ENCODE measurements at regions not wholly inside any gene's neighbourhood (a gene's known extent, or its start where the extent isn't known, plus 50 kb on each side); places are given as distances from the start of the nearest gene placed in this dataset.

- Histone ChIP-seq H3K4me1 (ENCODE audit: insufficient read depth, low read length) (no peaks in the 10 kb centered on the region), H3K4me3 (ENCODE audit: low read length) (no peak overlapping the region), H3K9ac (ENCODE audit: low read depth, low read length) (no peak overlapping the region), H3K36me3 (ENCODE audit: insufficient read depth, low read length) (no peaks in the 10 kb centered on the region), H3K9me3 (ENCODE audit: insufficient read depth, low read depth, low read length) (no peaks in the 10 kb centered on the region), H3K27me3 (ENCODE audit: insufficient read depth, low read length) (no peaks in the 10 kb centered on the region), H3K27ac (ENCODE audit: low read depth, low read length) (no peak overlapping the region)
- 92% methylated on average over 6 of the region's 6 CpGs for WGBS
Measured at GRCh38 chr2:42879121-42879705, 86.8 kb upstream of the HAAO start.

GRCh38 chr2:42878581-42878980, 86.2 kb upstream of the HAAO start:
- no peaks in the 10 kb centered on the region for H3K9me3 ChIP-seq (ENCODE audit: insufficient read depth, low read depth, low read length)
- no peaks in the 10 kb centered on the region for H3K4me1 ChIP-seq (ENCODE audit: insufficient read depth, low read length)
- no peak overlapping the region for H3K27ac ChIP-seq (ENCODE audit: low read depth, low read length)
- no peak overlapping the region for H3K4me3 ChIP-seq (ENCODE audit: low read length)
- no peaks in the 10 kb centered on the region for H3K27me3 ChIP-seq (ENCODE audit: insufficient read depth, low read length)
- no peak overlapping the region for H3K9ac ChIP-seq (ENCODE audit: low read depth, low read length)
- 91% methylated on average over 4 of the region's 4 CpGs for WGBS
- no peaks in the 10 kb centered on the region for H3K36me3 ChIP-seq (ENCODE audit: insufficient read depth, low read length)

DNA sequence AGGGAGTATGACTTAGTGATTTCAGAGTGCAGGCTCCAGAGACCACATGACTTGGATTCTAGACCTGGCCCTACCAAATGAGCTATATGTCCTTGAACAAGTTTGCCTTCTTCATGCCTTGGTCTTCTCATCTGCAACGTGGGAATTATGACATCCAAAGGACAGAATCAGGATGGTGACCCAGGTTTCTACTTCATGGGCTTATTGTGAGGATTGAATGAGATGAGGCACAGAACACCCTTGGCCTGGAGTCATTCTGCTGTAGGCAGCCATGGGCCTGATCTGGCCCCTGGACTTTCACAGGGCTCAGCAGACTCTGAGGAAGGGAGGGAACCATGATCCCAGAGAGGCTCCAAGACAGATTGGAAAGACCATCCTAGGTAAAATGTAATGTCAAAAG, 85.6 kb upstream of the HAAO start:
- H3K27me3 ChIP-seq (ENCODE audit: insufficient read depth, low read length): no peaks in the 10 kb centered on the region
- 98% methylated on average over 1 of the region's 1 CpG for WGBS
- H3K4me1 ChIP-seq (ENCODE audit: insufficient read depth, low read length): no peaks in the 10 kb centered on the region
- no peak overlapping the region for H3K4me3 ChIP-seq (ENCODE audit: low read length)
- H3K9me3 ChIP-seq (ENCODE audit: insufficient read depth, low read depth, low read length): no peaks in the 10 kb centered on the region
- H3K27ac ChIP-seq (ENCODE audit: low read depth, low read length): no peak overlapping the region
- no peaks in the 10 kb centered on the region for H3K36me3 ChIP-seq (ENCODE audit: insufficient read depth, low read length)
- no peak overlapping the region for H3K9ac ChIP-seq (ENCODE audit: low read depth, low read length)

GRCh38 chr2:42877511-42877910, 85.1 kb upstream of the HAAO start:
- H3K4me1 ChIP-seq (ENCODE audit: insufficient read depth, low read length): no peaks in the 10 kb centered on the region
- 94% methylated on average over 3 of the region's 3 CpGs for WGBS

DNA sequence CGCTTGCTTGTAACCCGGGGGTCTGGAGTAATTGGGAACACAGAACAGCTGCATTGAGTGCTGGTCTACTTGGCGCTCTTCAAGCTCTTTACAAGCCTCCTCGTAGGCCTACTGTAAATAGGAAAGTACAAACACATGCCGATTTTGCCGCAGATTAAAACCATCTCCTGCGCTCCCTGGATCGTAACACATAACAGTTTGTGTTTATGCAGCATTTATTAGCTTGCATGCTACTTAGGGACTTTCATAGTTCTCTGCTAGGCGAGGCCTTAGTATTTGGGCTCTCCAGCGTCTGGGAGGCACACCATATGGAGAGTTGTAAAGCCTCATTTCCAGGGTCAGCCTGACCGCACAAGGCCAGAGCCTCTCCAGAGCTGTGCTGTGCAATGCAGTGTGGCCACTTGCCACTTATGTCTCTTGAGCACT, 84.0 kb upstream of the HAAO start:
- Histone ChIP-seq H3K27ac (ENCODE audit: low read depth, low read length) (no peak overlapping the region), H3K27me3 (ENCODE audit: insufficient read depth, low read length) (no peaks in the 10 kb centered on the region), H3K4me1 (ENCODE audit: insufficient read depth, low read length) (no peaks in the 10 kb centered on the region), H3K9ac (ENCODE audit: low read depth, low read length) (no peak overlapping the region), H3K4me3 (ENCODE audit: low read length) (no peak overlapping the region), H3K9me3 (ENCODE audit: insufficient read depth, low read depth, low read length) (no peaks in the 10 kb centered on the region), H3K36me3 (ENCODE audit: insufficient read depth, low read length) (no peaks in the 10 kb centered on the region)
- WGBS: 93% methylated on average over 11 of the region's 11 CpGs

More at GRCh38 chr2:42877511-42877910, 85.1 kb upstream of the HAAO start:
- Histone ChIP-seq H3K9me3 (ENCODE audit: insufficient read depth, low read depth, low read length) (no peaks in the 10 kb centered on the region), H3K9ac (ENCODE audit: low read depth, low read length) (no peak overlapping the region), H3K27ac (ENCODE audit: low read depth, low read length) (no peak overlapping the region), H3K36me3 (ENCODE audit: insufficient read depth, low read length) (no peaks in the 10 kb centered on the region), H3K27me3 (ENCODE audit: insufficient read depth, low read length) (no peaks in the 10 kb centered on the region), H3K4me3 (ENCODE audit: low read length) (no peak overlapping the region)

GRCh38 chr2:42875880-42876279, 83.5 kb upstream of the HAAO start:
- H3K4me1 ChIP-seq (ENCODE audit: insufficient read depth, low read length): no peaks in the 10 kb centered on the region
- no peak overlapping the region for H3K27ac ChIP-seq (ENCODE audit: low read depth, low read length)
- H3K9ac ChIP-seq (ENCODE audit: low read depth, low read length): no peak overlapping the region
- H3K4me3 ChIP-seq (ENCODE audit: low read length): no peak overlapping the region
- no peaks in the 10 kb centered on the region for H3K36me3 ChIP-seq (ENCODE audit: insufficient read depth, low read length)
- H3K9me3 ChIP-seq (ENCODE audit: insufficient read depth, low read depth, low read length): no peaks in the 10 kb centered on the region
- H3K27me3 ChIP-seq (ENCODE audit: insufficient read depth, low read length): no peaks in the 10 kb centered on the region
- WGBS: 80% methylated on average over 3 of the region's 3 CpGs

DNA sequence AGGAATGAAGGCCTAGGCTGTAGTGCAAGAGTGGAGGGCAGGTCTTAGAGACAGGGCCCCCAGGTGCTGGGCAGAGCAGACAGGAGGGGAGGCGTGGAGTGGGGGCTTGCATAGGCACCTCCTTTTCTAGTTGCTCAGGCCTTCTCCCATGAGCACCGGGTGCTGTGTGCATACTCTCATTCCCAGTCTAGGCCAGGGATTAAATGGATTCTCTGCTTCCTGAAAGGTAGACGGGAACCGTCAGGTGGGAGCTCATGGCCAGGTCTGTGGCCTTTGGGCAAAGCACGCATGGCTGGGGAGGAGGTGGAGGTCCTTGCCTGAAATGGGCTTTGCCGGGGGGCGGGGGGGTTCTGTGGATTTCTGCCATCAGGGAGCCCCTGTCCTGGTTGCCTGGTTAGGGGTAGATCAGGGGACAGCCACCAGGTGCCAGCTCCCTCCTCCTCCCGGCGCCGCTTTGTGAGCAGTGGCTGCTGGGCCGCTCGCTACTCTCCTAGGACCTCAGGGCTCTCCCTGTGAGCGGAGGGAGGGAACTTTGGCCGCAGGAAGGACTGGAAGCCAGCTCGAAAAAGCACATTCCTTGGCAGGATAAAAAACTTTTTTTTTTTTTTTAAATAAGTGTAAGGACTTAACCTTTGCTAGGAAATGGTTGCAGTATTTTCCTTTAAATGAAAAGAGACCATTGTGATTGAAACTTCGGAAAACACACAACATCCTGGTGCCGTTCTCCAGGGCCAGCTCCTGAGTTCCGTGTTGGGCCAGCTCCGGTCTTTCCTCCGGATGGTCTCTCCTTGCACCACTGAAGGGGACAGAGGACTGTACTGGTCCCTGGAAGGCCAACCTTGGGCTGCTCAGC, 82.8 kb upstream of the HAAO start:
- Histone ChIP-seq H3K36me3 (ENCODE audit: insufficient read depth, low read length) (no peaks in the 10 kb centered on the region), H3K9ac (ENCODE audit: low read depth, low read length) (no peak overlapping the region), H3K27me3 (ENCODE audit: insufficient read depth, low read length) (no peaks in the 10 kb centered on the region), H3K9me3 (ENCODE audit: insufficient read depth, low read depth, low read length) (no peaks in the 10 kb centered on the region), H3K27ac (ENCODE audit: low read depth, low read length) (no peak overlapping the region), H3K4me1 (ENCODE audit: insufficient read depth, low read length) (no peaks in the 10 kb centered on the region), H3K4me3 (ENCODE audit: low read length) (no peak overlapping the region)
- WGBS: 83% methylated on average over 20 of the region's 20 CpGs

GRCh38 chr2:42872721-42873120, 80.3 kb upstream of the HAAO start:
- 95% methylated on average over 3 of the region's 3 CpGs for WGBS
- no peaks in the 10 kb centered on the region for H3K4me1 ChIP-seq (ENCODE audit: insufficient read depth, low read length)
- H3K4me3 ChIP-seq (ENCODE audit: low read length): no peak overlapping the region
- H3K27me3 ChIP-seq (ENCODE audit: insufficient read depth, low read length): no peaks in the 10 kb centered on the region
- H3K9me3 ChIP-seq (ENCODE audit: insufficient read depth, low read depth, low read length): peaks cover 13% of the 10 kb centered on the region
- no peaks in the 10 kb centered on the region for H3K36me3 ChIP-seq (ENCODE audit: insufficient read depth, low read length)
- no peak overlapping the region for H3K9ac ChIP-seq (ENCODE audit: low read depth, low read length)
- no peak overlapping the region for H3K27ac ChIP-seq (ENCODE audit: low read depth, low read length)

GRCh38 chr2:42871372-42871771, 79.0 kb upstream of the HAAO start:
- no peak overlapping the region for H3K27ac ChIP-seq (ENCODE audit: low read depth, low read length)
- 90% methylated on average over 2 of the region's 4 CpGs for WGBS
- H3K9me3 ChIP-seq (ENCODE audit: insufficient read depth, low read depth, low read length): peaks cover 13% of the 10 kb centered on the region
- no peaks in the 10 kb centered on the region for H3K27me3 ChIP-seq (ENCODE audit: insufficient read depth, low read length)
- H3K4me1 ChIP-seq (ENCODE audit: insufficient read depth, low read length): no peaks in the 10 kb centered on the region
- no peak overlapping the region for H3K4me3 ChIP-seq (ENCODE audit: low read length)
- no peaks in the 10 kb centered on the region for H3K36me3 ChIP-seq (ENCODE audit: insufficient read depth, low read length)
- H3K9ac ChIP-seq (ENCODE audit: low read depth, low read length): no peak overlapping the region

DNA sequence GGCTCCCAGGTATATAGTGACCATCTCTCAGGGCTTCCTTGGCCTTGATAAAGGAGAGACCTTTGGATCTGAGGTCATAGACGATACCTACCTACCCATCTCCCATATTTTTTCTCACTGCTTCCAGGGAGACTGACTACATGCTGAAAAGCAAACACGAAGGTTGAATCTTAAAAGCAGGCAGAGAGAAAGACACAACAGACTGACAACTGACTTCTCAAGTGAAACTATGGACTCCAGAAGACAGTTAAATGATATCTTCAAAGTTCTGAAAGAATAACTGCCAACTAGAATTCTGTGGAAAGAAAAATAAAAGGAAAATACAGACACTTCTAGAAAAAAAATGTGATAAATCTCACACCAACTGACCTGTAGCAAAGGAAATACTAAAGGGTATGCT, 76.5 kb upstream of the HAAO start:
- 91% methylated on average over 2 of the region's 2 CpGs for WGBS
- Histone ChIP-seq H3K27ac (ENCODE audit: low read depth, low read length) (no peak overlapping the region), H3K9me3 (ENCODE audit: insufficient read depth, low read depth, low read length) (peaks cover 13% of the 10 kb centered on the region), H3K4me1 (ENCODE audit: insufficient read depth, low read length) (no peaks in the 10 kb centered on the region), H3K27me3 (ENCODE audit: insufficient read depth, low read length) (no peaks in the 10 kb centered on the region), H3K9ac (ENCODE audit: low read depth, low read length) (no peak overlapping the region), H3K4me3 (ENCODE audit: low read length) (no peak overlapping the region), H3K36me3 (ENCODE audit: insufficient read depth, low read length) (no peaks in the 10 kb centered on the region)

DNA sequence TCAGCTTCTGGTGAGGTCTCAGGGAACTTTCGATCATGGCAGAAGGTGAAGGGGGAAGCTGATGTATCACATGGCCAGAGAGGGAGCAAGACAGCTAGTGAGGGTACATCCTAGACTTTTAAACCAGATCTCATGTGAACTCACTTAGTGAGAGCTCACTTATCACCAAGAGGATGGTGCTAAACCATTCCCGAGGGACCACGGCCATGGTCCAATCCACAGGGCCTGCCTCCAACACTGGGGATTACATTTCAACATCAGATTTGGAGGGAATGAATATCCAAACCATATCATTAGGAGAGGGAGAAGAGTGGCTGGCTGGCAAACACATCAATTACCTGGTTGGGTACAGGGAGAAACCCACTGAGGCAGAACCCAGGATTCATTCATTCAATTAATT, 75.7 kb upstream of the HAAO start:
- peaks cover 13% of the 10 kb centered on the region for H3K9me3 ChIP-seq (ENCODE audit: insufficient read depth, low read depth, low read length)
- H3K4me3 ChIP-seq (ENCODE audit: low read length): no peak overlapping the region
- no peaks in the 10 kb centered on the region for H3K27me3 ChIP-seq (ENCODE audit: insufficient read depth, low read length)
- H3K9ac ChIP-seq (ENCODE audit: low read depth, low read length): no peak overlapping the region
- no peak overlapping the region for H3K27ac ChIP-seq (ENCODE audit: low read depth, low read length)
- H3K36me3 ChIP-seq (ENCODE audit: insufficient read depth, low read length): no peaks in the 10 kb centered on the region
- 98% methylated on average over 3 of the region's 3 CpGs for WGBS
- H3K4me1 ChIP-seq (ENCODE audit: insufficient read depth, low read length): no peaks in the 10 kb centered on the region

All from HUES64 (cell line).